ENCODE measurements at regions not wholly inside any gene's neighbourhood (a gene's known extent, or its start where the extent isn't known, plus 50 kb on each side); places are given as distances from the start of the nearest gene placed in this dataset.

DNA sequence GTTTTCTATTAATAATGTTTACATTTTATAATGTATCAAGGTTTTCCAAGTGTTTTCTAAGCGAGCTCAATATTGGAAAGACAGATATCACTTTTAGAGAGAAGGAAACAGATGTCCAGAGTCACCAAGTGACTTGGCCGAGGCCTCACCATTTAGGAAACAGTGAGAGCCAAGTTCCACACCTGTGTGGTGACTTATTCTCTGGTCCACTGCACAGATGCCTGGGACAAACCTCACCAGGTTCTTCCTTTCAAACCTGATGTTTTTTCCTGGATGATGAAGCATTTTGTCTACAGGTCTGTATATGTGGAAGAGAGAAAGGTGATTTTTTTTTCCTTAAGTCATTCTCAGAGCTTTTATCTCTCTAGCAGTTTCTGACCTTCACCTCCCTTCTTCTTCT, 280.7 kb downstream of the LPIN1 start:
- DNase-seq (ENCODE audit: low spot score) = no peak

DNA sequence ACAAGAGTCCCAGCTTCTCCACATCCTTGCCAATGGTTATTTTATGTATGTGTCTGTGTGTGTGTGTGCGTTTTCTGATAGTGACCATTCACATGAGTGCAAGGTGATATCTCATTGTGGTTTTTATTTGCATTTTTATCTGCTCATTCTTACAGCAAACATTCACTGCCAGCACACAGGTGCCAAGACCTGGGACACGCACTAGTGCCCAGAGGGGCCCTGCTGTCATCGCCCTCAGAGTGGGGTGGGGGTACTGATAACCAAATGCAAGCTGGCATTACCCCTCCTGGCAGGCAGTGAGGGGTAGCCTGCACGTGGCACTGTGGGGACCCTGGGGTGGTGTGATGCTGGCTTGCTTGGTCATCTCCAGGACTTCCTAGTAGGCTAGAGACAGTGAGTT, 285.4 kb downstream of the LPIN1 start:
- no peak for DNase-seq (ENCODE audit: low spot score)

DNA sequence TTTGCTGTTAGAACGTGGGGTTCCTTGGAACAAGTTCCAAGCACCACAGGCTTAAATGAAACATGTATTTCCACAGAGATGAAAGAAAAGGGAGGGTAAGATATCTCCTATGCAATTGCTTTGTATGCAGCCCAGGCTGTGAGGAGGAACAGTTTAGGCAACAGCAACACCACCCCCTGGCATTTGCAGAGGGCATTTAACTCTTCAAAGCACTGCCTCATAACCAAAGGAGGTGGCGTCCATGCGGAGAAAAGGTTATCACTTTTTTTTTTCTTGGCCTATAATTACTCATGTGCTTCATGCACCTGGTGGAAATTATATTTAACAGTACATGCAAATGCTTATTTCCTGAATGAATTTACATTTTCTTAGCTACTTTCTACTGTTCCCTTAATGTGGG, 286.0 kb downstream of the LPIN1 start:
- no peak for DNase-seq (ENCODE audit: low spot score)

DNA sequence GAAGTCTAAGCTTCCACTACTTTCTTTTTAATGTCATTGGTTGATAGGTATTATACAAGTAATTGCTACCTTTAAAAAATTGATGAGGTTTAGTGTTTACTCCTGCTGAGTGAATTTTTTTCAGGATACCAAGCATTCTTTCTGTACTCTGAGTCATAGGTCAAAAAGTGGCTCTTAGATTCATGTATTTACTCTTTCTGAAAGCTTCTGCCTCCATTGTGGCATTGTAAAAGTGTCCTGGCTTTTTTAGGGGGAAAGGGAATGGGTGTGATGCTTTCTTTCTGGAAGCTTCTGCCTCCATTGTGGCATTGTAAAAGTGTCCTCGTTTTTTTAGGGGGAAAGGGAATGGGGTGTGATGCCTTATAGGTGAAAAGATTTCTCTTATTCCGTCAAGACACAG, 286.5 kb downstream of the LPIN1 start:
- no peak for DNase-seq (ENCODE audit: low spot score)

DNA sequence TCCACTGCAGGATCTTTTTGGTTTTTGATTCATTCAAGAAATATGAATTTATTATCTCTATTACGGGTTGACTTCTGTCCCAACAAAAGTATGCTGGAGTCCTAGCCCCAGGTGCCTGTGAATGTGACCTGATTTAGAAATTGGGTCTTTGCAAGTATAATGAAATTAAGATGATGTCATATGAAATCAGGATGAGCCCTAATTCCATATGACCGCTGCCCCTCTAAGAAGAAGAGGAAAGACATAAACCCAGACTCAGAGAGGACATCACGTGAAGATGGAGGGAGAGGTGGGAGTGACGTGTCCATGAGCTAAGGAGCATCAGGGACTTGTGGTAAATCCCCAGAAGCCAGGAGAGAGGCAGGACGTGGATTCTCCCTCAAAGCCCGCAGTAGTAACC, 287.1 kb downstream of the LPIN1 start:
- DNase-seq (ENCODE audit: low spot score) = no peak

DNA sequence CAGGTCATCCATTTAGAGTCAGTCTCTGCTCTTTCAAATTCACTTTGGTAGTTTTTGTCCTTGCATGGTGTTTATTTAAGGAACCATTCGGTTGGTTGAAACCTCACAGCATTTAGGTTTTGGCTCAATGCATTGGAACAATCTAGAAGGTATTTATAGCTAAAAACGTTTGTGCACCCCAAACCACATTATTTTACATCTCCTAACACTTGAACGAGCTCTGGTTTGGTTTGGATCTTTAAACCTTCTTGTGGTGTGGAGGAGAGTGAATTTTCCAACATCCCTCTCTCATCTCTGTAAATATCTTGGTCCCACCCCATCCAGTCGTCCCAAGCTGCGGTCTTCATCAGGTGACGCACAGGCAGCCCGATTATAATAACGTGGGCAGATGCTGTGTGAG, 287.9 kb downstream of the LPIN1 start:
- no peak for DNase-seq (ENCODE audit: low spot score)

DNA sequence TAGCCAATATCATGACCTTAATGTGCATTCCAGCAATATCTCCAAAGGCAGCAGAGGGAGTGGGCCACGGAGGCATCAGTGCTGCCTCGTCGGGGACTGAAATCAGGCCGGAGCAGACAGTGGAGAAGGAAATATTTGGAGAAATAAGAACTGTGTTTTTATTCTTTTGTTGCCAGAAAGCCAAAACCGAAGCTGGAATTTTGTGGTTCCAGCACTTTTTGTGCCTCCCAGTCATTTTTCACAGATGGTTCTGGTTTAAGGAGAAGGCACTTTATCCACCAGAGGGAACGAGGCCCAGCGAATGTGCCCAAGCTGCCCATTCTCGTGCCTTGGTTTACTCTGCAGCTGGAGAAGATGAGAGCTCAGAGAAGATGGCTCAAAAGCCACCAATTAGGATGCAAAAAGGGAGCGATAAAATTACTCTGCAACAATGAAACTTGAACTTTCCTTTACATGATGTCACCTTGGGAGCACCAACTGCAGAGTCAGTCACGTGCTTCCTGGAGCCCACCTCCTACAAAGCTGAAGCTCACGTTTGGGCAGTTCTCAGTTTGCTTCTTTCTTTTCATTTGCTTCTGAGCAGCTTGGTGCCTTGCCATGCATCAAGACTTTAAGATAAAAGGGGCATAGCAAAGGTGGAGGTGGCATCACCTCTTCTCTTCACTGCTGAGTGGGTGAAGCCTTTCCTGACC, 288.7 kb downstream of the LPIN1 start:
- DNase-seq (ENCODE audit: low spot score) = no peak

DNA sequence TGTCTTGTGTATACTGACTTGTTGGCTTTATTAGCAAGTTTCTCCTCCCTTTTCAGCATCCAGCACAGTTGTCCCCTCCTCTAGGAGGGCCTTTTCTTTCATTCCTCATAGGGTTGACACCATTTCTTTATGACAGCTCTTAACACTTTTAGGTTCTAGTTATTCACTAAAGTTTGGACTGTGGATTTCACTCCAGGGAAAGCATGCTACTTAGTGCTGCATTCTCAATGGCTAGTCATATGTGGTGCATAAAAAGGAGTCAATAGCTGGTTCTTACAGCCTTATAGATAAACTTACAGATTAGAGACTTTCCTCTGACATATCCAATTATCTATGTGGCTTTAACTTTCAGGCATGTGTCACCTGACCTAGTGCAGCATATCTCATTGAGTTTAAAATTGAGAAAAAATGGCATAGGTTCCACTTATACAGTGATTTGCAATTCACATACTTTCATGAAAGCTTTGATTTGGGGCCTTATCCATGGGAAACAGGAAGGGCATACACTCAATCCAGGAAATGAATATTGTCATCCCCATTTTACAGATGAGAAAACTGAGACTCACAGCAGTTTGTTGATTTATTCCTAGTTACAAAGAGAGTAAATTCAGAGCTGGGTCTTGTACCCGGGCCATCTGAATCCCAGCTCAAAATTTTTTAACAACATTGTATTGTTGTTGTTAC, 289.7 kb downstream of the LPIN1 start:
- DNase-seq (ENCODE audit: low spot score) = no peak

DNA sequence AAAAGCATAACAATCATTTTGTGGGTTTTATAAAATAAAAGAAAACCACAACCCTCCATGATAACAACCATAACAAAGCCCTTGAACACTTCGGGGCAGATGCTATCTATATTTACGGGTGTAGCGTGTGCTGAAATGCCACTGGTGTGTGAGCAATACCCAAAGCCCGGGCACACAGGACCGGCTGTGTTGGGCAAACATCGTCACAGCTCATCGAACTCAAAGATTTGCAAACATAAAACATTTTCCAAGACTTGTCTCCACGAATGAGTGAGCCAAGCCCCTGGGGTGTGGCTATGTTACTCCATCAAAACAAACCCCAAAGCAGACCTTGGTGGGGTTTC, 290.2 kb downstream of the LPIN1 start:
- DNase-seq (ENCODE audit: low spot score) = no peak

DNA sequence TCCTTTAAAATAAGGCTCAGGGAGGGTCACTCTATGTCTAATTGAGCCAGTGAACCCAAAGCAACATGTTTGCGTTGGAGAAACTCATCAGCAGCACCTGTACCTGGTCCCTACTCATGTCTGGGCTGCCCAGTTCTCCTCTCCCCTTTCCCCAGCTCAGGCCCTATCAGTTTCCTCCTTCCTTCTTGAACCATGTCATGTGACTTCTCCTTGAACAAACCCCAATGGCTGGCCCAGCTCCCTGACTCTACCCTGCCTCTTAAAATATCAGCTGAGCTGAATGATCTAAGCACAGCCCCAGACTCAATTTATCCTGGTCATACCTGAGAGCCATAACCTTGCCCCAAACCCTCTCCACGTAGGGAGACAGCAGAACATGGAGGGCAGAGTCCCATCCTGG, 290.9 kb downstream of the LPIN1 start:
- DNase-seq (ENCODE audit: low spot score) = no peak

DNA sequence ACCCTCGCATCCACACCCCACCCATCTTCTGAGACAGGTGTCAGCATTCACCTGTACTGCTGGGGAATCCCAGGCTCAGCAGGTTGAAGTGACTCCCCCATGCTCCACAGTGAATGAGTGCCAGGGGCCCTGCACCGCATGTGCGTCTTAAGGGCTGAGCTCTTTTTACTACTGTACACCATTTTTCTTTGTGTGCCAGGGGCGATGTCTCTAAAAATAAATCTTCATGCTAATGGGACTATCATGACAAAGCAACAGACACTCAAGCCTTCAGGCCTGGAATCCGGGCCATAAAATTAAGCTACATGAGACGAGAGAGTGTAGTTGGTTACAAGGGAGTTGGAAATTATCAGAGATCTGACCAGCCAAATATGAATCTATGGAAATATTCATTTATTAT, 294.8 kb downstream of the LPIN1 start:
- DNase-seq (ENCODE audit: low spot score) = no peak

DNA sequence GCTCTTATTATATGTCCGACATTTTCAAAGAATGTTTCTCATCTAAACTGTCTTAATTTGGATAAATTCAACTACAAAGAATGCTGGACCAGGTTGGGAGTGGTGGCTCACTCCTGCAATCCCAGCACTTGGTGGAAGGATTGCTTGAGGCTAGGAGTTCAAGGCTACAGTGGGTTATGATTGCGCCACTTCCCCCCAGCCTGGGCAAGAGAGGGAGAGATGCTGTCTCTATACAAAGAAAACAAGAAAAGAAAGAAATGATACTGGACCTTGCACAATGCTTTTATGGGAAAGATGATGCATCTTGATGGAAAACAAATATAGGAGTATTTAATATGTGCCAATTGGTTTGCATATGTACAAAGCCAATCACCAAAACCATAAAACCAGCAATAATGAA, 296.7 kb downstream of the LPIN1 start:
- no peak for DNase-seq (ENCODE audit: low spot score)

DNA sequence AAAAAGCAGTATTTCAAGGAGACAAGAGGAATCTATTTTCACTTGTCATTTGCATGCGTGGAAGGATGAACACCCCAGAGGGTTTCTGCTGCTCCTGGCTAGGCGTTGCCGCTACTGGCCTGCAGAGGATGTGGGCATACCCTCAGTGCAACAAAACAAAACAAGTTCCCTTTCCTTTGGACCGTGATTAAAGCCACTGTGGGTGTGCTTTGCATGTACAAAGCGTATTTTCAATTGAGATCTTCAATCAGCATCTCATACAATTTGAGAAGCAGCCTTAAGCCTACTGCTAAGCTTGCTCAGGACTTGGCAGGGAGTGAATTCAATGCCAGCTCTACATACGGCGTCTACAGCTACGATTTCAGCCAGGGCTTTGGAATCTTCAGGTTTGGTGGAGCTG, 298.4 kb downstream of the LPIN1 start:
- no peak for DNase-seq (ENCODE audit: low spot score)

DNA sequence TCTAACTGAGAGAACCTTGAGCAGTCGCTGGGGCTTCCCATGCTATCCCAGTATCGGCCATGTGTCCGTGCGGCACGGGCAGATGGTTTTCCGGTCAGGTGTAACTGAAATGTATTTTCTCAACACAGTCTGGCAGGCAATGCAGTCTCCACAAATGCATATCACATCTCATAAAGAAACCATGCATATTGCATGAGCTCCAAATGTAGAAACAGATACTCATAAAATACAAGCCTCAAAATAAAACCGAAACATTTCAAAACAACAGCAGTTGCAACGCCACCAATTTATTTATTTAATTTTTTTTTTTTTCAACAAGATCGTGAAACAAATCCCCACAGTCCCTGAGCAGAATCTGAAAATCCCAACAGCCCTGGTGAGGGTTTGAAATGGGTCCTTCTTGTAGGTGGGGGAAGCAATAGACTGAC, 299.4 kb downstream of the LPIN1 start:
- no peak for DNase-seq (ENCODE audit: low spot score)

DNA sequence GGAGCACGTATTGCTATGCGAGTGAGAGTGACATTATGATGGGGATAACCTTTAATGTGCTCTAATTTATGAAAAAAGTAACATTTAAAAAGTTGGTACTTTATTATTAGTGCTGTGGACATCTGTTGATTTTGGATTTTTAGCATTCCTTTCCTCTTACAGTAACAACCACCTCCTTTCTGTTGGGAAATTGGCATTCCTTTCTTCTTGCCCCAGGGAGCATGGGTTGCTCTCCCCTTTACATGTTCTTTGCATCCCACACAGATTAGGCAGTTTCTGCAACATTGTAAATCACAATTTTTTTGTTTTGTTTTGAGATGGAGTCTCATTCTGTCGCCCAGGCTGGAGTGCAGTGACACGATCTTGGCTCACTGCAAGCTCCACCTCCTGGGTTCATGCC, 300.2 kb downstream of the LPIN1 start:
- DNase-seq (ENCODE audit: low spot score) = no peak

DNA sequence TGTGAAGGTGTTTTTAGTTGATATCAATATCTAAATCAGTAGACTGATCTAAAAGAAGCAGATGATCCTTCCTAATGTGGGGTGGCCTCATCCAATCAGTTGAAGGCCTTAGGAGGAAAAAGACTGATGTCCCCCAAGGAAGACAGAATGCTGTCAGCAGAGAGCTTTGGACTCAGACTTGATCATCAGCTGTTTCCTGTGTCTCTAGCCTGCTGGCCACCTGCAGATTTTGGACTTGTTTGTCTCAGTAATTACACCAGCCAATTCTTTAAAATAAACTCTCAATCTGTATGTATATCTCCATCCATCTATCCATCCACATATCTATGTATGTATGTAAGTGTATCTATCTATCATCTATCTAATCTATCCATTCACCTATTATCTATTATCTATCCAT, 301.3 kb downstream of the LPIN1 start:
- no peak for DNase-seq (ENCODE audit: low spot score)

DNA sequence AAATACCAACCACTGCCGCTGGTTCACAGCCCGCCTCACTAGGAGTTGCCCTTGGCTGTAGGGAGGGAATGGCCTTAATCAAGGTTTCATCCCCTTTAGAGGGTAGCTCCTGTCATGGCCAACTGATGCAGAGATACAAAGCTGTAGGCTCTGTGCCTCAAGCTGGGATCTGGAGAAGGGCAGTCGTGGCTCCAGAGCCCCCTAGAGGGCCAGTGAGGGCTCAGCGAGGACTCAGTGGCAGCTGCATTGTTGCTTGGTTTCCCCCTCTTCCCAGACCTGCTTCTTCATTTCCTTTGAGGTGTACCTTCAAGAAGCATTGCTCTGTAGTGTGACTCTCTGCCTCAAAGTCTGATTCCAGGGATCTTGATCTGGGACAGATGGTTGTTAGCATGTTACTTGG, 302.1 kb downstream of the LPIN1 start:
- no peak for DNase-seq (ENCODE audit: low spot score)

DNA sequence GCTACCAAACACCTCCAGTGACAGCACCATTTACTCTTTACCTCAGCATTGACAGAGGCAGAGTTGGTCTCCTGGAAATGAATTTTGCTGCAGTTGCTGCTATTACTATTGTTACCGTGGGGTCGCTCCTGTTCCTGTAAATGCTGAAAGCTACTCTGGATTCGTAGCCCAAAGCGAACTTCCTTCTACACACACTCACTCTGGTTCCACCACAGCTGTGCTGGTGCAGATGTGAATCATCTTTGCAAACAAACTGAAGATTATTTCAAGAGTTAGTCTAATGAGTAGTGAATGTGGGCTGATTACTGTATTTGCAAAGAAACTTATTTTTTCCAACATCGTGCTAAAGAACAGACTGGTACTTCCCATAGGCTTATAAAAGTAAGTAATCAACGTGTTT, 304.0 kb downstream of the LPIN1 start:
- DNase-seq (ENCODE audit: low spot score) = no peak

DNA sequence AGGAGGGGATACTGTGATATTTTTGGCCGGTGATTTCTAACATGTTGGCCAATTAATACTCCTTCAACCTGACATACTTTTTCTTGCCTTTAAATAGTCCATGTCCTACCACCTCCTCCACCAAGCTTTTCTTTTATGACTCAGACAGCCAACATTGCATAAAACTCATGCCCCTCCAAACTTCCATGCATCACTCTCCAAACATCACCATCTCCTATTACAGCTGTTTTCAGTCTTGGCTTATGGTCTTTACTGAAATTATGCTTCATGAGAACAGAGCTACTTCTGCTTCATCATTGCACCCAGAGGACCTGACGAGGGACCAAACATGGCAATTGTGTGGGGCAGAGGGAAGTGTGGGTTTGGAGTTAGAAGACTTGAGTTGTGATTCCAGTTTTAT, 305.4 kb downstream of the LPIN1 start:
- DNase-seq (ENCODE audit: low spot score) = no peak

DNA sequence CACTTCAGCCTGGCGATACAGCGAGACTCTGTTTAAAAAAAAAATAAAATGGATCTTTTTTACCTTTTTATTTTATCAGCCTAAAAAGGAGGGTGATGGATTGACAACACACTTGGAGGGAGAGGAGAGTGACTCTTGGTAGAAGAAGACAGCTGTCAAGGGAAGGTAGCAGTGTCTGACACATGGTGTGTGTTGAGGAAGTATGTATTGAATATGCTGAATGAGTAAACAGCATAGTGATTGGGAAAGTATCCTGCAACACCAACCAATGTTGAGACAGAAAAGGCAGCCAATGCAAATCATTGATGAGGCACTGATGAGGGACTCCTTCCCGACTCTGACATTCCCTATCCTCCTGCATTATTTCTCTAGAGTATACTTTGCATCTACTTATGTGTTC, 306.4 kb downstream of the LPIN1 start:
- no peak for DNase-seq (ENCODE audit: low spot score)

DNA sequence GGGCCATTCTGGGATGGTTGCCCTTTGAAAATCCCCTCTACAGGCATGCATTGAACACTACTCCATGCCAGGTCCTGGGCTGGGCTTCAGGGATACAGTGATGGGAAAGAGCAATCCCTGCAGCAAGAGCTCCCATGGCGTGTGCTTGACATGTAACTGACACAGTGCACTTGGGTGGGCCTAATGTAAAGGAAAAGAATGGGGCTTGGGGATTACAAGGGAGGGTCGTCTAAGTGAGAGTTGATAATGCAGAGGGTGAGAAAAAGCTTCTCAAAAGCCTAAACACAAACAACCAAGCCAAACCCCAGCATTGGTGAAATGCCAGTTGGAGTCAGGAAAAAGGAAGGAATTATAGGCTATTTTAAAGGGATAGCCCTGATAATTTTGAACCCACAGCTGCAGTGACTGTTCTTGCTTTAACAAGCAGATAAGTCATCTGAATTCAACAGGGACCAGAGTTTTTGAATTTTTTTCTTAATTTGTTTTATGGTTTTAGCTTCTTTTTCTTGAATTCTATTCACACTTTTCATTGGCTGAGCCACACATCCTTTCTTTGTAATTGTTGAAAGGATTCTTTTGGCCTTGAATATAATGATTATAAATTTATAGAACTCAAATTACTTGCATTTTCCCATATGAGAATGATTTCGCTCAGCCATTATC, 308.7 kb downstream of the LPIN1 start:
- DNase-seq (ENCODE audit: low spot score) = no peak

DNA sequence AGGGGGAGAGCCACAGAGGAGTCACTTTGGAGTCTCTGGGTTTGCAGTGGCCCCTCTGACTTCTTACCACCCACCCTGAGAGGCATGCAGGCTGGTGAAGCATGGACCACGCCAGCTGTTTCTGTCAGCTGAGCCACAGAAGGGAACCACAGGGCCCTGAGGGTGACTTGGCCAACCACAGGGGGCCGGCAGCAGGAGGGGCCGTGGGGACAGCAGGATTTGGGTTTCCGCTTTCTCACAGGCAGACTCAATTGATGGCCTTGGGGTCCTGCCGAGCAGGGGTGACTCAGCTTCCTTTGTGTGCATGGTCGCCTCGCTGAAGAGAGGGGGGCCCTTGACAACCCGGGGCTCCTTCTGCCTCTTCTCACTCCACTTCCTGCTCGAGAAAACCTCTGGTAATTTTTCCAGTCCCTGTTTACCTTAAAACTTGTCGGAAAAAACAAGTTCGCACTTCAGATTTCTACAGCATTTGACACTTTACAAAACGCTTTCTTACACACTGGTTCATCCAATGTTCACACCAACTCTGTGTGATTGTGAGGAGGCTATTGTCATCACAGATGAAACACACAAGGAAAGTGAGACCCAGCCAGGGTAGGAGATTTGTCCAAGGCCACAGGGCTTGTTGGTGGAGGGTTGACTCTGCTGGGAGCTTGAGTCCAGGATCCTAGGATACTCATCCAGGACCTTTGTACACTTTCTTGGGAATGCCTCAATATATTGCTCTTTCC, 311.2 kb downstream of the LPIN1 start:
- DNase-seq (ENCODE audit: low spot score) = no peak

Data from globus pallidus (tissue), 1 donor.